ENCODE measurements at regions not wholly inside any gene's neighbourhood (a gene's known extent, or its start where the extent isn't known, plus 50 kb on each side); places are given as distances from the start of the nearest gene placed in this dataset.
A peak's percentile ranks its signal among the peaks of the same experiment; 100 is the strongest.

DNA sequence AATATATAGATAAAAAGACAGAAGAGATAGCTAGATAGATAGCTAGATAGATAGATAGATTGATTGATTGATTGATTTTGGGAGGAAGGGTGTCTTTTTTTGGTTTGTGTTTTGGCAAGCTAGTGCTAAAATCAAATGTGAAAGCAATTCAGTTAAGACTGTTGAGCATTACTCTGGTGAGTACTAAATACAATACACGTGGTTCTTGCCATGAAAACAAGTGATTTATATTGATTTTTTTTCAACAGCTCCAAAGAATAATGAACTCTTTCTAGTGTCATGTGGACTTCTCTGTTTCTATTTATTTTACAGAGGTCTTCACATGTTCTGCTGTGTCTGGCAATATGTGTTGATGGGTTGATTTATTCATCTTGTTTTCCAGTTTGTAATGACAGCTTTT lies 172.0 kb downstream of the POU4F1 start:
- Histone ChIP-seq H2AFZ (ENCODE audit: low read length) (no peak overlapping the region), H3K4me2 (ENCODE audit: low read depth, low read length) (no peak overlapping the region), H3K27me3 (ENCODE audit: control insufficient read depth in 1 of 2, insufficient read depth in 2 of 2, low read length in 2 of 2) (no peaks in the 10 kb centered on the region), H3K36me3 (replicated peaks in 1 of 2; ENCODE audit: control insufficient read depth in 1 of 2, insufficient read depth in 2 of 2, low read length in 2 of 2) (no peaks in the 10 kb centered on the region), H3K9me3 (ENCODE audit: low read length) (no peaks in the 10 kb centered on the region), H3K4me1 (ENCODE audit: insufficient read depth, low read length) (peaks cover 2% of the 10 kb centered on the region), H4K20me1 (ENCODE audit: insufficient read depth, low read length) (no peaks in the 10 kb centered on the region), H3K79me2 (ENCODE audit: insufficient read depth, low read length) (no peaks in the 10 kb centered on the region), H3K4me3 (replicated peaks in 1 of 3; ENCODE audit: insufficient read depth in 1 of 3, low read depth in 2 of 3, low read length in 3 of 3) (no peak overlapping the region), H3K9ac (ENCODE audit: insufficient read depth, low read depth, low read length) (no peak overlapping the region), H3K27ac (ENCODE audit: extremely low read length, insufficient read depth, low read length) (no peak overlapping the region)
- intact Hi-C loops (cut with micrococcal nuclease; ENCODE audit: unreplicated experiment), result no loop called here
- TF ChIP-seq GATA4 (IDR thresholded peaks at IDR 0.05; ENCODE audit: borderline replicate concordance, low read depth), result no peak
- TF ChIP-seq, protein P1, sequence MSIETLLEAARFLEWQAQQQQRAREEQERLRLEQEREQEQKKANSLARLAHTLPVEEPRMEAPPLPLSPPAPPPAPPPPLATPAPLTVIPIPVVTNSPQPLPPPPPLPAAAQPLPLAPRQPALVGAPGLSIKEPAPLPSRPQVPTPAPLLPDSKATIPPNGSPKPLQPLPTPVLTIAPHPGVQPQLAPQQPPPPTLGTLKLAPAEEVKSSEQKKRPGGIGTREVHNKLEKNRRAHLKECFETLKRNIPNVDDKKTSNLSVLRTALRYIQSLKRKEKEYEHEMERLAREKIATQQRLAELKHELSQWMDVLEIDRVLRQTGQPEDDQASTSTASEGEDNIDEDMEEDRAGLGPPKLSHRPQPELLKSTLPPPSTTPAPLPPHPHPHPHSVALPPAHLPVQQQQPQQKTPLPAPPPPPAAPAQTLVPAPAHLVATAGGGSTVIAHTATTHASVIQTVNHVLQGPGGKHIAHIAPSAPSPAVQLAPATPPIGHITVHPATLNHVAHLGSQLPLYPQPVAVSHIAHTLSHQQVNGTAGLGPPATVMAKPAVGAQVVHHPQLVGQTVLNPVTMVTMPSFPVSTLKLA (IDR thresholded peaks at IDR 0.05), result 0 out of 2 replicates have a peak, but pooled peaks have one; percentile 21
- ATAC-seq (no peak), DNase-seq (ENCODE audit: low spot score) (no peak), FAIRE-seq (no peak)
- no TSS peak for BruUV-seq (replicated peaks)
- ChIA-PET POLR2A (no interaction called here), CTCF (ENCODE audit: low intra/inter-chr PET ratio, low total read pairs) (no interaction called here)
- WGBS (ENCODE audit: low lambda C conversion rate), result 0% methylated on average over 1 of the region's 1 CpG
- in situ Hi-C loops (cut with HindIII; ENCODE audit: extremely low pct_ligation_motif_present, low pct_unique_long_range_greater_than_20kb), result no loop called here

DNA sequence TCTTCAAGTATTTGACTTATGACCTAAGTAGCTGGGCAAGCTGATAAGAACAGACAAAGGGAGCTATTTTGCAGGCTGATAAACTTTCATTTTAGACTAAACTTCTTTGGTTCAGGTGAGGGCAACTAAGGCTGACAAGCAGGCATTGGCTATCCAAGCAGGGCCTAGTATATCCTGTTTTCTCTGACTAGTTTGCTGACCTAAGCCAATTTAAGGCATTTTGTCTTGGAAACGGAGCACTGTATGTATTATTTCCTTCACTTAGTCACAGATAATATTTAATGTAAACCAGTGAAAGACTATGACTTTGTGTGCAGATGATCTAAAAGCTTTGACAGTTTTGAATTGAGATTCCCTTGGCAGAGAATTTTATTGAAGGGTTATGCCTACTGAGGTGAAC lies 172.5 kb downstream of the POU4F1 start:
- 0% methylated on average over 1 of the region's 1 CpG for WGBS (ENCODE audit: low lambda C conversion rate)
- in situ Hi-C loops (cut with HindIII; ENCODE audit: extremely low pct_ligation_motif_present, low pct_unique_long_range_greater_than_20kb) (no loop called here), intact Hi-C loops (cut with micrococcal nuclease; ENCODE audit: unreplicated experiment) (no loop called here)
- Histone ChIP-seq H3K4me2 (ENCODE audit: low read depth, low read length) (no peak overlapping the region), H3K79me2 (ENCODE audit: insufficient read depth, low read length) (no peaks in the 10 kb centered on the region), H3K4me3 (replicated peaks in 1 of 3; ENCODE audit: insufficient read depth in 1 of 3, low read depth in 2 of 3, low read length in 3 of 3) (no peak overlapping the region), H3K27ac (ENCODE audit: extremely low read length, insufficient read depth, low read length) (no peak overlapping the region), H4K20me1 (ENCODE audit: insufficient read depth, low read length) (no peaks in the 10 kb centered on the region), H3K27me3 (ENCODE audit: control insufficient read depth in 1 of 2, insufficient read depth in 2 of 2, low read length in 2 of 2) (no peaks in the 10 kb centered on the region), H3K4me1 (ENCODE audit: insufficient read depth, low read length) (no peaks in the 10 kb centered on the region), H3K36me3 (replicated peaks in 1 of 2; ENCODE audit: control insufficient read depth in 1 of 2, insufficient read depth in 2 of 2, low read length in 2 of 2) (no peaks in the 10 kb centered on the region), H3K9ac (ENCODE audit: insufficient read depth, low read depth, low read length) (no peak overlapping the region), H2AFZ (ENCODE audit: low read length) (no peak overlapping the region), H3K9me3 (ENCODE audit: low read length) (no peaks in the 10 kb centered on the region)
- peak; percentile 47; the same call in 1 of the 2 replicates for TF ChIP-seq MAFF (IDR thresholded peaks at IDR 0.05; ENCODE audit: low read depth, low read length)
- TF ChIP-seq ZNF441 (CRISPR knock-in tag; IDR thresholded peaks at IDR 0.05; ENCODE audit: borderline replicate concordance), result no peak
- peak; percentile 62 to 84 for TF ChIP-seq MAFK (conservative IDR thresholded peaks at IDR 0.05 in 1 of 2, IDR thresholded peaks at IDR 0.05 in 1 of 2; ENCODE audit: low read length in 2 of 2)
- DNase-seq (ENCODE audit: low spot score), result no peak
- ChIA-PET POLR2A (no interaction called here), CTCF (ENCODE audit: low intra/inter-chr PET ratio, low total read pairs) (no interaction called here)
- FAIRE-seq, result no peak
- no TSS peak for BruUV-seq (replicated peaks)
- ATAC-seq, result no peak

All from HepG2 (cell line).